HEK293 (cell line): ENCODE measurements at regions not wholly inside any gene's neighbourhood (a gene's known extent, or its start where the extent isn't known, plus 50 kb on each side); places are given as distances from the start of the nearest gene placed in this dataset.

Experiments
- CTCF ChIA-PET: fragments of 350-600 bp; formaldehyde crosslinking; extraction: SDS; loops from one replicate; lab custom pipeline; 2021; ENCODE audit warnings: antibody characterized with exemption; lab: Yijun Ruan, JAX
- POLR2A ChIA-PET: fragments of 300-600 bp; formaldehyde crosslinking; extraction: SDS; loops from one replicate; lab custom pipeline; 2020; ENCODE audit warnings: antibody characterized with exemption, inconsistent platforms; lab: Yijun Ruan, JAX
- H3K27ac ChIP-seq: fragments of 200-500 bp; sonication (Bioruptor generic); 2 replicates; pipeline ENCODE4 v1.5.1; 2014; ENCODE audit warnings: low read depth, low read length, control low read depth, inconsistent platforms; ENCODE audit errors: extremely low read depth
- H3K36me3 ChIP-seq, 2 experiments: fragments of 200-500 bp in 1 of 2; sonication (Bioruptor generic) in 1 of 2; 1 replicate in 1 of 2; 2 replicates in 1 of 2; pipeline ENCODE4 v1.5.1; 2014 to 2017; ENCODE audit warnings: inconsistent platforms in 2 of 2, low read length in 2 of 2; ENCODE audit not compliant: control insufficient read depth in 2 of 2, insufficient read depth in 1 of 2
- H3K4me1 ChIP-seq: fragments of 200-500 bp; sonication (Bioruptor generic); 2 replicates; pipeline ENCODE4 v1.5.1; 2014; ENCODE audit warnings: mild to moderate bottlenecking, low read length, inconsistent platforms; ENCODE audit not compliant: control insufficient read depth, insufficient read depth
- H3K4me3 ChIP-seq: 2 replicates; pipeline ENCODE4 v1.5.1; 2011; ENCODE audit warnings: low read depth, mild to moderate bottlenecking, control low read depth, low read length, moderate library complexity
- H3K9me3 ChIP-seq: fragments of 200-500 bp; sonication (Bioruptor generic); 2 replicates; pipeline ENCODE4 v1.5.1; 2014; ENCODE audit warnings: low read depth, low read length, inconsistent platforms; ENCODE audit not compliant: control insufficient read depth, insufficient read depth
- INSM2 ChIP-seq: fragments of 450-650 bp; formaldehyde crosslinking; IDR thresholded peaks from 2 replicates; pipeline ENCODE4 v1.5.1; 2016; ENCODE audit warnings: missing biosample characterization, missing genetic modification characterization
- PBX3 ChIP-seq: sonication (generic); formaldehyde crosslinking; IDR thresholded peaks from 2 replicates; pipeline ENCODE4 v1.8.1; 2022; ENCODE audit warnings: mild to moderate bottlenecking, moderate library complexity, missing genetic modification reagents
- RBAK ChIP-seq: fragments of 450-650 bp; formaldehyde crosslinking; IDR thresholded peaks from 2 replicates; pipeline ENCODE4 v1.5.1; 2016; ENCODE audit warnings: missing biosample characterization, missing genetic modification characterization
- REST ChIP-seq: fragments of 450-650 bp; formaldehyde crosslinking; IDR thresholded peaks from 2 replicates; pipeline ENCODE4 v1.5.1; 2016; ENCODE audit warnings: missing biosample characterization, missing genetic modification characterization
- SCRT2 ChIP-seq: fragments of 450-650 bp; formaldehyde crosslinking; IDR thresholded peaks from 2 replicates; pipeline ENCODE4 v1.5.1; 2016; ENCODE audit warnings: missing biosample characterization, missing genetic modification characterization
- YY2 ChIP-seq: fragments of 450-650 bp; formaldehyde crosslinking; IDR thresholded peaks from 2 replicates; pipeline ENCODE4 v1.5.1; 2016; ENCODE audit warnings: missing biosample characterization, missing genetic modification characterization
- ZBTB21 ChIP-seq: fragments of 450-650 bp; formaldehyde crosslinking; IDR thresholded peaks from 2 replicates; pipeline ENCODE4 v1.5.1; 2017; ENCODE audit warnings: missing biosample characterization, missing genetic modification characterization
- ZBTB6 ChIP-seq: fragments of 450-650 bp; formaldehyde crosslinking; IDR thresholded peaks from 2 replicates; pipeline ENCODE4 v1.5.1; 2017; ENCODE audit warnings: missing biosample characterization, missing genetic modification characterization
- ZIC2 ChIP-seq: fragments of 450-650 bp; formaldehyde crosslinking; IDR thresholded peaks from 2 replicates; pipeline ENCODE4 v1.5.1; 2016; ENCODE audit warnings: missing biosample characterization, missing genetic modification characterization
- ZNF146 ChIP-seq: fragments of 450-650 bp; formaldehyde crosslinking; IDR thresholded peaks from 2 replicates; pipeline ENCODE4 v1.5.1; 2016; ENCODE audit warnings: missing biosample characterization, missing genetic modification characterization
- ZNF184 ChIP-seq: fragments of 450-650 bp; IDR thresholded peaks from 2 replicates; pipeline ENCODE4 v1.5.1; 2018; ENCODE audit warnings: missing biosample characterization, mild to moderate bottlenecking, missing genetic modification characterization
- ZNF19 ChIP-seq: fragments of 450-650 bp; formaldehyde crosslinking; IDR thresholded peaks from 2 replicates; pipeline ENCODE4; 2016; ENCODE audit warnings: missing biosample characterization, missing genetic modification characterization, low read depth
- ZNF23 ChIP-seq: fragments of 450-650 bp; formaldehyde crosslinking; IDR thresholded peaks from 2 replicates; pipeline ENCODE4 v1.5.1; 2016; ENCODE audit warnings: missing biosample characterization, missing genetic modification characterization, borderline replicate concordance
- ZNF280C ChIP-seq: fragments of 450-650 bp; formaldehyde crosslinking; IDR thresholded peaks from 2 replicates; pipeline ENCODE4 v1.5.1; 2016; ENCODE audit warnings: missing biosample characterization, missing genetic modification characterization
- ZNF366 ChIP-seq: fragments of 450-650 bp; formaldehyde crosslinking; conservative IDR thresholded peaks from 2 replicates; pipeline ENCODE4 v1.5.1; 2016; ENCODE audit warnings: missing biosample characterization, missing genetic modification characterization
- ZNF433 ChIP-seq: fragments of 450-650 bp; formaldehyde crosslinking; IDR thresholded peaks from 2 replicates; pipeline ENCODE4 v1.5.1; 2016; ENCODE audit warnings: missing biosample characterization, missing genetic modification characterization, low read depth
- ZNF501 ChIP-seq: fragments of 450-650 bp; formaldehyde crosslinking; IDR thresholded peaks from 2 replicates; pipeline ENCODE4 v1.5.1; 2016; ENCODE audit warnings: missing biosample characterization, missing genetic modification characterization
- ZNF514 ChIP-seq: fragments of 450-650 bp; formaldehyde crosslinking; IDR thresholded peaks from 2 replicates; pipeline ENCODE4 v1.5.1; 2016; ENCODE audit warnings: missing biosample characterization, missing genetic modification characterization
- ZNF529 ChIP-seq: fragments of 450-650 bp; formaldehyde crosslinking; IDR thresholded peaks from 2 replicates; pipeline ENCODE4 v1.5.1; 2017; ENCODE audit warnings: missing genetic modification characterization, missing biosample characterization; ENCODE audit not compliant: insufficient replicate concordance
- ZNF600 ChIP-seq: fragments of 450-650 bp; formaldehyde crosslinking; IDR thresholded peaks from 2 replicates; pipeline ENCODE4 v1.5.1; 2016; ENCODE audit warnings: missing biosample characterization, missing genetic modification characterization
- ZNF660 ChIP-seq: fragments of 450-650 bp; IDR thresholded peaks from 2 replicates; pipeline ENCODE4 v1.5.1; 2018; ENCODE audit warnings: missing biosample characterization, mild to moderate bottlenecking, missing genetic modification characterization
- ZNF837 ChIP-seq: fragments of 450-650 bp; formaldehyde crosslinking; IDR thresholded peaks from 2 replicates; pipeline ENCODE4 v1.5.1; 2016; ENCODE audit warnings: missing biosample characterization, missing genetic modification characterization
- ZSCAN16 ChIP-seq: fragments of 450-650 bp; formaldehyde crosslinking; IDR thresholded peaks from 2 replicates; pipeline ENCODE4 v1.5.1; 2016; ENCODE audit warnings: missing biosample characterization, missing genetic modification characterization

- CTCF ChIA-PET, result interaction anchor here (0.6 kb wide), 1 partner anchor 188 kb away, joined by 3 read pairs; no protein-coding TSS in a partner anchor
- no peaks in the 10 kb centered on the region; the same call in 1 of the 2 replicates for H3K4me1 ChIP-seq
- H3K9me3 ChIP-seq, result no peaks in the 10 kb centered on the region
- TF ChIP-seq ZNF19 (tag by site-specific recombination) (no peak), ZIC2 (tag by site-specific recombination) (peak; percentile 73), ZNF501 (no peak), YY2 (tag by site-specific recombination) (no peak)
- TF ChIP-seq, all 188 proteins: peak for 1
- Histone ChIP-seq H3K4me3 (no peak overlapping the region), H3K27ac (no peak overlapping the region), H3K36me3 (no peaks in the 10 kb centered on the region)
- POLR2A ChIA-PET, result no interaction called here
Observed at GRCh38 chr4:3645711-3646679, 113.8 kb upstream of the LRPAP1 start.

GRCh38 chr4:3644849-3645627 lies 112.8 kb upstream of the LRPAP1 start:
- POLR2A ChIA-PET, result no interaction called here
- Histone ChIP-seq H3K36me3 (no peaks in the 10 kb centered on the region), H3K9me3 (no peaks in the 10 kb centered on the region), H3K27ac (no peak overlapping the region), H3K4me3 (no peak overlapping the region), H3K4me1 (no peaks in the 10 kb centered on the region; the same call in 1 of the 2 replicates)
- CTCF ChIA-PET, result no interaction called here
- TF ChIP-seq ZNF514, result no peak
- TF ChIP-seq ZNF837 (tag by site-specific recombination), result no peak
- no peak for TF ChIP-seq INSM2 (tag by site-specific recombination)
- TF ChIP-seq ZBTB21 (tag by site-specific recombination), result no peak
- TF ChIP-seq ZNF600 (tag by site-specific recombination), result no peak
- no peak for TF ChIP-seq ZNF23 (tag by site-specific recombination)
- TF ChIP-seq REST (tag by site-specific recombination), result 0 out of 2 replicates have a peak, but pooled peaks have one; percentile 28
- TF ChIP-seq ZNF280C (tag by site-specific recombination), result no peak
- peak; percentile 80; the same call in 1 of the 2 replicates for TF ChIP-seq SCRT2
- no peak for TF ChIP-seq ZNF366 (tag by site-specific recombination)
- no peak for TF ChIP-seq ZNF660 (tag by site-specific recombination)
- no peak for TF ChIP-seq ZSCAN16 (tag by site-specific recombination)
- TF ChIP-seq ZBTB6 (tag by site-specific recombination), result no peak
- TF ChIP-seq PBX3, result no peak
- TF ChIP-seq ZIC2 (tag by site-specific recombination), result no peak
- TF ChIP-seq ZNF184 (tag by site-specific recombination), result no peak
- no peak for TF ChIP-seq ZNF529 (tag by site-specific recombination)
- no peak for TF ChIP-seq ZNF433 (tag by site-specific recombination)
- TF ChIP-seq RBAK (tag by site-specific recombination), result no peak
- no peak for TF ChIP-seq ZNF146 (tag by site-specific recombination)
